A549 (cell line): ENCODE measurements at regions not wholly inside any gene's neighbourhood (a gene's known extent, or its start where the extent isn't known, plus 50 kb on each side); places are given as distances from the start of the nearest gene placed in this dataset.

Experiments
- ATAC-seq, 2 experiments: fragments of 200-7000 bp in 1 of 2; fragments of >200 bp in 1 of 2; cut with Nextera tagmentation in 1 of 2; cut with Tn5 transposase in 1 of 2; 3 replicates each; pipeline versions ENCODE4 v1.8.0 to v1.9.1; 2018 to 2020; ENCODE audit warnings: mild to moderate bottlenecking in 1 of 2, moderate library complexity in 1 of 2
- CTCF ChIA-PET: fragments of 300-600 bp; sonication (Branson Sonifier 250); formaldehyde crosslinking; extraction: SDS; loops from one replicate; lab custom pipeline; 2021; ENCODE audit warnings: antibody characterized with exemption, inconsistent platforms; lab: Yijun Ruan, JAX
- POLR2A ChIA-PET: fragments of 350-600 bp; formaldehyde crosslinking; extraction: SDS; loops from one replicate; lab custom pipeline; 2021; ENCODE audit warnings: antibody characterized with exemption, inconsistent platforms; lab: Yijun Ruan, JAX
- DNase-seq, 2 experiments: peaks; one replicate each; pipeline versions ENCODE4 v3.0.0 to v3.0.0-alpha.2; 2011 to 2016; ENCODE audit warnings: low read depth in 1 of 2, low spot score in 1 of 2
- FAIRE-seq: peaks from 2 replicates; lab custom pipeline; 2011; peaks lifted over from hg19 to GRCh38; lab: Jason Lieb, UNC
- H3K27ac ChIP-seq, 2 experiments: fragments of >200 bp; sonication (Bioruptor Twin); formaldehyde crosslinking; 3 replicates each; pipeline ENCODE4 v1.5.1; 2016 to 2017
- H3K4me1 ChIP-seq: fragments of >200 bp; sonication (Bioruptor Twin); formaldehyde crosslinking; 3 replicates; pipeline ENCODE4 v1.6.1; 2016
- H3K4me2 ChIP-seq: fragments of >200 bp; sonication (Bioruptor Twin); formaldehyde crosslinking; 3 replicates; pipeline ENCODE4 v1.6.1; 2016
- H3K4me3 ChIP-seq: fragments of >200 bp; sonication (Bioruptor Twin); formaldehyde crosslinking; 3 replicates; pipeline ENCODE4 v1.5.1; 2016
- H3K9me3 ChIP-seq: fragments of >200 bp; sonication (Bioruptor Twin); formaldehyde crosslinking; 3 replicates; pipeline ENCODE4 v1.6.1; 2016
- BHLHE40 ChIP-seq: IDR thresholded peaks from 2 replicates; pipeline ENCODE4 v1.6.1; 2012; ENCODE audit warnings: low read depth, low read length, inconsistent platforms
- CBX2 ChIP-seq: fragments of 200-600 bp; sonication (generic); IDR thresholded peaks from 2 replicates; pipeline ENCODE4 v1.6.1; 2016; ENCODE audit warnings: low read depth, mild to moderate bottlenecking, borderline replicate concordance
- CBX8 ChIP-seq: fragments of 200-600 bp; sonication (generic); IDR thresholded peaks from 2 replicates; pipeline ENCODE4 v1.6.1; 2016
- CEBPB ChIP-seq, 2 experiments: fragments of >200 bp in 1 of 2; sonication (Bioruptor Twin) in 1 of 2; formaldehyde crosslinking in 1 of 2; IDR thresholded peaks; 2 replicates each; pipeline ENCODE4 v1.6.1; 2012 to 2016
- CHD2 ChIP-seq: fragments of 150-350 bp; IDR thresholded peaks from 2 replicates; pipeline ENCODE4 v1.6.1; 2014; ENCODE audit warnings: low read length; ENCODE audit not compliant: partially characterized antibody
- EHMT2 ChIP-seq: fragments of 200-600 bp; sonication (generic); IDR thresholded peaks from 2 replicates; pipeline ENCODE4 v1.6.1; 2016; ENCODE audit warnings: antibody characterized with exemption, low read depth, mild to moderate bottlenecking, moderate library complexity
- FOSB ChIP-seq: fragments of 250-450 bp; sonication (Bioruptor Pico); IDR thresholded peaks from 2 replicates; pipeline ENCODE4 v1.5.0; 2020; ENCODE audit warnings: mild to moderate bottlenecking, moderate library complexity
- FOSL2 ChIP-seq, 2 experiments: fragments of 450-650 bp in 1 of 2; fragments of >200 bp in 1 of 2; sonication (Bioruptor Twin) in 1 of 2; formaldehyde crosslinking; IDR thresholded peaks; 2 replicates each; pipeline versions ENCODE4 v1.5.0 to v1.6.1; 2016 to 2020; ENCODE audit warnings: mild to moderate bottlenecking in 1 of 2, moderate library complexity in 1 of 2
- HES2 ChIP-seq: fragments of >200 bp; sonication (Bioruptor Twin); formaldehyde crosslinking; IDR thresholded peaks from 2 replicates; pipeline ENCODE4 v1.6.1; 2016
- HOXA7 ChIP-seq: fragments of 250-450 bp; sonication (Bioruptor Pico); IDR thresholded peaks from 2 replicates; pipeline ENCODE4 v1.5.0; 2020; ENCODE audit warnings: mild to moderate bottlenecking, moderate library complexity
- HOXB13 ChIP-seq: fragments of 250-450 bp; sonication (Bioruptor Pico); IDR thresholded peaks from 2 replicates; pipeline ENCODE4 v1.5.0; 2020; ENCODE audit warnings: low read depth, mild to moderate bottlenecking, moderate library complexity
- JUN ChIP-seq, 2 experiments: fragments of >200 bp; sonication (Bioruptor Twin); formaldehyde crosslinking; IDR thresholded peaks; 2 replicates in 1 of 2; 3 replicates in 1 of 2; pipeline ENCODE4 v1.6.1; 2016 to 2017
- KDM1A ChIP-seq: fragments of 200-600 bp; sonication (generic); IDR thresholded peaks from 2 replicates; pipeline ENCODE4 v1.6.1; 2016; ENCODE audit warnings: low read depth, mild to moderate bottlenecking
- MAFK ChIP-seq: fragments of 450-650 bp; IDR thresholded peaks from 2 replicates; pipeline ENCODE4 v1.6.1; 2014; ENCODE audit not compliant: partially characterized antibody
- MYC ChIP-seq: IDR thresholded peaks from 2 replicates; pipeline ENCODE4 v1.6.1; 2012; ENCODE audit warnings: mild to moderate bottlenecking, inconsistent platforms, low read length, improper control_type of control experiment, borderline replicate concordance
- NFE2L2 ChIP-seq: fragments of 150-350 bp; conservative IDR thresholded peaks from 2 replicates; pipeline ENCODE4 v1.6.1; 2014; ENCODE audit warnings: low read length
- NPAS2 ChIP-seq: fragments of 250-450 bp; sonication (Bioruptor Pico); IDR thresholded peaks from 2 replicates; pipeline ENCODE4 v1.8.0; 2022; ENCODE audit warnings: mild to moderate bottlenecking, moderate library complexity, borderline replicate concordance
- PHF8 ChIP-seq: fragments of 200-600 bp; sonication (generic); IDR thresholded peaks from 2 replicates; pipeline ENCODE4 v1.6.1; 2016; ENCODE audit warnings: low read depth, mild to moderate bottlenecking, antibody characterized with exemption, moderate library complexity, borderline replicate concordance
- POLR2A ChIP-seq: IDR thresholded peaks from 2 replicates; pipeline ENCODE4 v1.6.1; 2012; ENCODE audit warnings: mild to moderate bottlenecking, low read length
- RAD21 ChIP-seq, 2 experiments: fragments of >200 bp in 1 of 2; sonication (Bioruptor Twin) in 1 of 2; formaldehyde crosslinking in 1 of 2; IDR thresholded peaks in 1 of 2; conservative IDR thresholded peaks in 1 of 2; 2 replicates in 1 of 2; 3 replicates in 1 of 2; pipeline ENCODE4 v1.6.1; 2012 to 2018; ENCODE audit warnings: inconsistent platforms in 1 of 2
- RCOR1 ChIP-seq: fragments of 150-350 bp; IDR thresholded peaks from 2 replicates; pipeline ENCODE4 v1.6.1; 2014; ENCODE audit warnings: antibody characterized with exemption, low read length, low read depth
- RNF2 ChIP-seq: fragments of 200-600 bp; sonication (generic); IDR thresholded peaks from 2 replicates; pipeline ENCODE4 v1.6.1; 2016; ENCODE audit warnings: low read depth, mild to moderate bottlenecking, antibody characterized with exemption, moderate library complexity, borderline replicate concordance
- SREBF2 ChIP-seq: fragments of 450-650 bp; IDR thresholded peaks from 2 replicates; pipeline ENCODE4 v1.6.1; 2014; ENCODE audit warnings: mild to moderate bottlenecking, moderate library complexity
- TP53 ChIP-seq: fragments of 250-450 bp; sonication (Bioruptor Pico); IDR thresholded peaks from 2 replicates; pipeline ENCODE4 v1.5.0; 2021; ENCODE audit warnings: mild to moderate bottlenecking, moderate library complexity
- ZC3H11A ChIP-seq: fragments of 450-650 bp; IDR thresholded peaks from 2 replicates; pipeline ENCODE4 v1.6.1; 2014; ENCODE audit warnings: antibody characterized with exemption, mild to moderate bottlenecking
- ZNF302 ChIP-seq: fragments of 250-450 bp; sonication (Bioruptor Pico); IDR thresholded peaks from 2 replicates; pipeline ENCODE4 v1.9.0; 2021; ENCODE audit warnings: inconsistent platforms, mild to moderate bottlenecking, moderate library complexity
- WGBS: methylation state at CpG from one replicate; pipeline ENCODE4 v1.1.6; 2017; ENCODE audit errors: missing lambda C conversion rate; 5-methylcytosine and 5-hydroxymethylcytosine counted together
- TF ChIP-seq, protein P1 (sequence below): fragments of 200-600 bp; sonication (generic); IDR thresholded peaks from 2 replicates; pipeline ENCODE4 v1.6.1; 2016; ENCODE audit warnings: antibody characterized with exemption, mild to moderate bottlenecking, moderate library complexity
- TF ChIP-seq, protein P2 (sequence below): fragments of >200 bp; sonication (Bioruptor Twin); formaldehyde crosslinking; IDR thresholded peaks from 3 replicates; pipeline ENCODE4 v1.5.1; 2016

DNA sequence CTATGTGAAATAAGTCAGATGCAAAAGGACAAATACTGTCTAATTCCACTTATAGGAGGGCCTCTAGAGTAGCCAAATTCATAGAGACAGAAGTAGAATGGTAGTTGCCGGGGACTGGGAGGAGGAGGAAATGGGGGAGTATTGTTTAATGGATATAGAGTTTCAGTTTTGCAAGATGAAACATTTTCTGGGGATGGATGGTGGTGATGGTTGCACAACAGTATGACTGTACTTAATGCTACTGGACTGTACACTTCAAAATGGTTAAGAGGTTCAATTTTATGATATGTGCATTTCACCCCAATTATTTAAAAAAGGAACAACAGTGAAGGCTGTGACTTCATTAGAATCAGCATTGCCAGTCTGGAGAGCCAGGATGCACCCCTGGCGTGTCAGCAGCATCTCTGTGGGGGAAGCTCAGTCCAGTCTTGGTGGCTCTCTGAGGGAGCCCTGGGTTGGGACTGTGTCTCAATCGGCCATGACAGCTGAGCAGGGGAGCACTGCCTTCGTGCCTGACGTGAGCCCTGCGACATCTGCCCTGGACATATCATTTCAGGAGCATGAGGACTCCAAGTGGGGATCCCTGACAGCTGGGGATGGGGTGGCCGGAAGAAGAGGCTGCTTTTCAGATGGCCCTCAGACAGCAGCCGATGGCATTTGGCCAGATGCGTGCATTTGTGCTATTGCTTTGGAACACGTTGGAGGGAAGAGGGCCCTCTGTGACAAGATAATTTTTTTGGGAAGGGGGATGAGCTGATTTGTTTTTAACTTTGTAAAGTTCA, 130.8 kb upstream of the STC2 start:
- H3K4me1 ChIP-seq: peaks cover 20% of the 10 kb centered on the region
- WGBS: 63% methylated on average over 8 of the region's 10 CpGs
- DNase-seq (no peak), FAIRE-seq (no peak), ATAC-seq (no peak)
- ChIA-PET POLR2A (no interaction called here), CTCF (interaction anchor here (1.7 to 2.3 kb wide), 2 partner anchors 13 to 114 kb away, joined by 7 to 8 read pairs; no protein-coding TSS in a partner anchor)
- no peaks in the 10 kb centered on the region for H3K9me3 ChIP-seq
- H3K4me2 ChIP-seq: no peak overlapping the region
- TF ChIP-seq CEBPB (IDR thresholded peaks at IDR 0.05): peak; percentile 41 to 49; a peak in 2 of 4 replicates
- TF ChIP-seq FOSL2 (IDR thresholded peaks at IDR 0.05): no peak
- 0 out of 2 replicates have a peak, but pooled peaks have one; percentile 5 for TF ChIP-seq FOSL2 (CRISPR knock-in tag; IDR thresholded peaks at IDR 0.05)
- no peak for TF ChIP-seq HOXB13 (CRISPR knock-in tag)
- no peak for TF ChIP-seq EHMT2
- no peak for TF ChIP-seq ZC3H11A
- H3K27ac ChIP-seq: peak overlapping the region; percentile 27 to 72; a peak in 4 of 6 replicates
- no peak overlapping the region for H3K4me3 ChIP-seq

DNA sequence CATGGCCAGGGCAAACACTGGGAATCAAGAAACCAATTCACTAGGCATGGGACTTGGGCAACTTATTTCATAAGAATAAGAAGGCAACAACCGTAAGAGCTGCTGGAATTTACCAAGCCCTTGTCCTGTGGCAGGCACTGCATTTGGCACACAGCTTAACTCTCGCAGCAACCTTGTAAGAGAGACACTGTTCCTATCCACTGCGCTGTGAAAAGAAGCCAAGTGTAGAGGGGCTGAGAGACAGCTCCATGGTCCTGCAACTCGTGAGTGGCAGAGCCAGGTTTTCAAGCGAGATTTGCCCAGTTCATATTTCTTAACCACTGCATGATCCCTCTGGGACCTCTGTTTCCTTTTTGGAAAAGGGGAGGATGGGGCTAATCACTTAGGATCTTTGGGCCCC, 129.3 kb upstream of the STC2 start:
- TF ChIP-seq RNF2: no peak
- no peak for TF ChIP-seq TP53
- no peak for TF ChIP-seq HOXB13 (CRISPR knock-in tag)
- TF ChIP-seq HES2: no peak
- TF ChIP-seq MYC: no peak
- no peak for TF ChIP-seq RAD21 (conservative IDR thresholded peaks at IDR 0.05 in 1 of 2, IDR thresholded peaks at IDR 0.05 in 1 of 2)
- TF ChIP-seq MAFK: no peak
- TF ChIP-seq PHF8: no peak
- no peak for TF ChIP-seq POLR2A
- TF ChIP-seq CHD2: no peak
- no peak for TF ChIP-seq ZC3H11A
- TF ChIP-seq SREBF2: no peak
- no peak for TF ChIP-seq NFE2L2
- TF ChIP-seq KDM1A: no peak
- Histone ChIP-seq H3K4me3 (no peak overlapping the region), H3K9me3 (no peaks in the 10 kb centered on the region), H3K27ac (peak overlapping the region; percentile 86 to 90; a peak in 5 of 6 replicates), H3K4me2 (no peak overlapping the region), H3K4me1 (peaks cover 35% of the 10 kb centered on the region)
- ATAC-seq (no peak), FAIRE-seq (no peak), DNase-seq (no peak)
- WGBS: 86% methylated on average over 5 of the region's 5 CpGs
- POLR2A ChIA-PET: no interaction called here
- CTCF ChIA-PET: interaction anchor here (1.6 to 3.6 kb wide), 2 partner anchors 15 to 127 kb away, joined by 6 to 15 read pairs; no protein-coding TSS in a partner anchor

DNA sequence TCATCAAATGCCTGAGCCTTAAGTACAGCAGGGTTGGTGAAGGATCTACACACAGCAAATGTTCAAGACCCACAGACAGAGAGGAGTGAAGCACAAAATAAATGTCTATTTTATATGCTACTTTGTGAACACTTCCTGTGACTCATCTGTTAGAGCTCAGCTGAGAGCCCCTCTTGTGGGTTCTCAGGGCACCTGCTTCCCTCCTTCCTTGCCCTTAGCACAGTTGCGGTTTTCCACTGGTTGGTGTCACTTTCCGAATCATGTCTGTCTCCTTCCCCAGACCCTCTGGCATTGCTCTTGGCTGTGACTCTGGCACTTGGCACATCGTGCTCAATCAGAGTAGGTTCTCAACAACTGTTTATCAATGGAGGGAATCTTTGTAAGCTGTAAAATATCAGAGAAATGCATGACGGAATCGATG, 128.5 kb upstream of the STC2 start:
- WGBS: 88% methylated on average over 5 of the region's 5 CpGs
- ATAC-seq: no peak
- no peak for FAIRE-seq
- H3K9me3 ChIP-seq: no peaks in the 10 kb centered on the region
- H3K4me2 ChIP-seq: no peak overlapping the region
- ChIA-PET POLR2A (no interaction called here), CTCF (interaction anchor here (1.0 to 3.6 kb wide), 5 partner anchors 15 to 126 kb away, joined by 3 to 15 read pairs (median 4); no protein-coding TSS in a partner anchor)
- no peak overlapping the region for H3K4me3 ChIP-seq
- no peak for DNase-seq
- peak overlapping the region; percentile 86 to 90; a peak in 5 of 6 replicates for H3K27ac ChIP-seq
- H3K4me1 ChIP-seq: peaks cover 43% of the 10 kb centered on the region
- TF ChIP-seq HOXB13 (CRISPR knock-in tag) (no peak), JUN (IDR thresholded peaks at IDR 0.05) (no peak), RCOR1 (no peak), CBX2 (no peak), ZC3H11A (no peak), HOXA7 (CRISPR knock-in tag) (no peak), CBX8 (no peak), FOSB (CRISPR knock-in tag) (no peak), ZNF302 (CRISPR knock-in tag) (no peak), BHLHE40 (no peak), HES2 (no peak), SREBF2 (no peak), NPAS2 (no peak)
- TF ChIP-seq, protein P1, sequence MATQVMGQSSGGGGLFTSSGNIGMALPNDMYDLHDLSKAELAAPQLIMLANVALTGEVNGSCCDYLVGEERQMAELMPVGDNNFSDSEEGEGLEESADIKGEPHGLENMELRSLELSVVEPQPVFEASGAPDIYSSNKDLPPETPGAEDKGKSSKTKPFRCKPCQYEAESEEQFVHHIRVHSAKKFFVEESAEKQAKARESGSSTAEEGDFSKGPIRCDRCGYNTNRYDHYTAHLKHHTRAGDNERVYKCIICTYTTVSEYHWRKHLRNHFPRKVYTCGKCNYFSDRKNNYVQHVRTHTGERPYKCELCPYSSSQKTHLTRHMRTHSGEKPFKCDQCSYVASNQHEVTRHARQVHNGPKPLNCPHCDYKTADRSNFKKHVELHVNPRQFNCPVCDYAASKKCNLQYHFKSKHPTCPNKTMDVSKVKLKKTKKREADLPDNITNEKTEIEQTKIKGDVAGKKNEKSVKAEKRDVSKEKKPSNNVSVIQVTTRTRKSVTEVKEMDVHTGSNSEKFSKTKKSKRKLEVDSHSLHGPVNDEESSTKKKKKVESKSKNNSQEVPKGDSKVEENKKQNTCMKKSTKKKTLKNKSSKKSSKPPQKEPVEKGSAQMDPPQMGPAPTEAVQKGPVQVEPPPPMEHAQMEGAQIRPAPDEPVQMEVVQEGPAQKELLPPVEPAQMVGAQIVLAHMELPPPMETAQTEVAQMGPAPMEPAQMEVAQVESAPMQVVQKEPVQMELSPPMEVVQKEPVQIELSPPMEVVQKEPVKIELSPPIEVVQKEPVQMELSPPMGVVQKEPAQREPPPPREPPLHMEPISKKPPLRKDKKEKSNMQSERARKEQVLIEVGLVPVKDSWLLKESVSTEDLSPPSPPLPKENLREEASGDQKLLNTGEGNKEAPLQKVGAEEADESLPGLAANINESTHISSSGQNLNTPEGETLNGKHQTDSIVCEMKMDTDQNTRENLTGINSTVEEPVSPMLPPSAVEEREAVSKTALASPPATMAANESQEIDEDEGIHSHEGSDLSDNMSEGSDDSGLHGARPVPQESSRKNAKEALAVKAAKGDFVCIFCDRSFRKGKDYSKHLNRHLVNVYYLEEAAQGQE: no peak
- TF ChIP-seq, protein P2, sequence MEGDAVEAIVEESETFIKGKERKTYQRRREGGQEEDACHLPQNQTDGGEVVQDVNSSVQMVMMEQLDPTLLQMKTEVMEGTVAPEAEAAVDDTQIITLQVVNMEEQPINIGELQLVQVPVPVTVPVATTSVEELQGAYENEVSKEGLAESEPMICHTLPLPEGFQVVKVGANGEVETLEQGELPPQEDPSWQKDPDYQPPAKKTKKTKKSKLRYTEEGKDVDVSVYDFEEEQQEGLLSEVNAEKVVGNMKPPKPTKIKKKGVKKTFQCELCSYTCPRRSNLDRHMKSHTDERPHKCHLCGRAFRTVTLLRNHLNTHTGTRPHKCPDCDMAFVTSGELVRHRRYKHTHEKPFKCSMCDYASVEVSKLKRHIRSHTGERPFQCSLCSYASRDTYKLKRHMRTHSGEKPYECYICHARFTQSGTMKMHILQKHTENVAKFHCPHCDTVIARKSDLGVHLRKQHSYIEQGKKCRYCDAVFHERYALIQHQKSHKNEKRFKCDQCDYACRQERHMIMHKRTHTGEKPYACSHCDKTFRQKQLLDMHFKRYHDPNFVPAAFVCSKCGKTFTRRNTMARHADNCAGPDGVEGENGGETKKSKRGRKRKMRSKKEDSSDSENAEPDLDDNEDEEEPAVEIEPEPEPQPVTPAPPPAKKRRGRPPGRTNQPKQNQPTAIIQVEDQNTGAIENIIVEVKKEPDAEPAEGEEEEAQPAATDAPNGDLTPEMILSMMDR: no peak
